Small intestine (tissue), 7 donors: ENCODE measurements at regions not wholly inside any gene's neighbourhood (a gene's known extent, or its start where the extent isn't known, plus 50 kb on each side); places are given as distances from the start of the nearest gene placed in this dataset.

Experiments
- DNase-seq, 2 donors: peaks; one replicate each; pipeline versions ENCODE4 v3.0.0 to v3.0.0-alpha.2; 2013
- FAIRE-seq: peaks from 2 replicates; lab custom pipeline; 2012; peaks lifted over from hg19 to GRCh38; lab: Jason Lieb, UNC
- H3K27ac ChIP-seq, 3 donors: one replicate each; pipeline ENCODE4 v1.5.1; 2013; ENCODE audit warnings: low read length in 2 of 3, mild to moderate bottlenecking in 2 of 3, control low read depth in 1 of 3, inconsistent platforms in 1 of 3, low read depth in 1 of 3, moderate library complexity in 1 of 3
- H3K27me3 ChIP-seq, 3 donors: one replicate each; pipeline ENCODE4 v1.6.1; 2013; ENCODE audit warnings: low read length in 3 of 3, inconsistent platforms in 1 of 3; ENCODE audit not compliant: control insufficient read depth in 3 of 3, insufficient read depth in 3 of 3
- H3K36me3 ChIP-seq, 3 donors: one replicate each; pipeline ENCODE4 v1.6.1; 2013; ENCODE audit warnings: low read length in 3 of 3, inconsistent platforms in 1 of 3, low read depth in 1 of 3, mild to moderate bottlenecking in 1 of 3, moderate library complexity in 1 of 3; ENCODE audit not compliant: control insufficient read depth in 3 of 3, insufficient read depth in 2 of 3
- H3K4me1 ChIP-seq, 3 donors: one replicate each; pipeline ENCODE4 v1.6.1; 2013; ENCODE audit warnings: low read length in 2 of 3, inconsistent platforms in 1 of 3, low read depth in 1 of 3, mild to moderate bottlenecking in 1 of 3, moderate library complexity in 1 of 3; ENCODE audit not compliant: control insufficient read depth in 3 of 3, insufficient read depth in 2 of 3
- H3K4me3 ChIP-seq, 3 donors: one replicate each; pipeline ENCODE4 v1.5.1; 2013; ENCODE audit warnings: low read length in 3 of 3, control low read depth in 1 of 3, inconsistent platforms in 1 of 3, low read depth in 1 of 3, mild to moderate bottlenecking in 1 of 3, moderate library complexity in 1 of 3
- H3K9me3 ChIP-seq, 2 donors: one replicate each; pipeline ENCODE4 v1.6.1; 2013; ENCODE audit warnings: low read depth in 1 of 2, low read length in 1 of 2; ENCODE audit not compliant: control insufficient read depth in 2 of 2, insufficient read depth in 1 of 2
- WGBS, 3 donors: extraction: QIAGEN DNeasy Blood & Tissue Kit; methylation state at CpG; one replicate each; pipeline ENCODE4 v1.1.7; 2013; 5-methylcytosine and 5-hydroxymethylcytosine counted together
- donor health status: healthy with polysubstance abuse.
- donor health status: control.
- donor health status: control.
- donor health status: Bipolar disorder and iron deficiency.
- donor health status: healthy.

GRCh38 chr2:21920721-21921120 is 797.0 kb downstream of the TDRD15 start:
- H3K27me3 ChIP-seq, result no peaks in the 10 kb centered on the region
- no peaks in the 10 kb centered on the region for H3K36me3 ChIP-seq
- DNase-seq, result no peak
- no peak for FAIRE-seq
- H3K4me1 ChIP-seq, result no peaks in the 10 kb centered on the region
- H3K27ac ChIP-seq, result no peak overlapping the region
- 64 to 74% (median 66%) methylated on average over 4 of the region's 4 CpGs for WGBS, 3 donors
- no peaks in the 10 kb centered on the region for H3K9me3 ChIP-seq
- no peak overlapping the region for H3K4me3 ChIP-seq

GRCh38 chr2:21924640-21925285 is 801.0 kb downstream of the TDRD15 start:
- no peak for DNase-seq
- FAIRE-seq, result no peak
- H3K4me3 ChIP-seq, result no peak overlapping the region
- no peaks in the 10 kb centered on the region for H3K27me3 ChIP-seq
- H3K36me3 ChIP-seq, result no peaks in the 10 kb centered on the region
- WGBS, 3 donors, result 64 to 71% (median 69%) methylated on average over 2 of the region's 2 CpGs
- H3K9me3 ChIP-seq, result no peaks in the 10 kb centered on the region
- H3K27ac ChIP-seq, result no peak overlapping the region
- no peaks in the 10 kb centered on the region for H3K4me1 ChIP-seq

GRCh38 chr2:21928292-21928691 is 804.5 kb downstream of the TDRD15 start:
- Histone ChIP-seq H3K36me3 (no peaks in the 10 kb centered on the region), H3K27ac (no peak overlapping the region), H3K4me3 (no peak overlapping the region), H3K9me3 (no peaks in the 10 kb centered on the region), H3K27me3 (no peaks in the 10 kb centered on the region), H3K4me1 (no peaks in the 10 kb centered on the region)
- DNase-seq (no peak), FAIRE-seq (no peak)
- WGBS, 3 donors, result 66 to 76% (median 70%) methylated on average over 2 of the region's 2 CpGs

GRCh38 chr2:21930226-21930625 is 806.5 kb downstream of the TDRD15 start:
- H3K27ac ChIP-seq, result no peak overlapping the region
- no peak overlapping the region for H3K4me3 ChIP-seq
- 70 to 95% (median 90%) methylated on average over 2 of the region's 2 CpGs for WGBS, 3 donors
- no peaks in the 10 kb centered on the region for H3K27me3 ChIP-seq
- no peak for FAIRE-seq
- H3K36me3 ChIP-seq, result no peaks in the 10 kb centered on the region
- no peak for DNase-seq
- no peaks in the 10 kb centered on the region for H3K4me1 ChIP-seq
- H3K9me3 ChIP-seq, result no peaks in the 10 kb centered on the region

GRCh38 chr2:21939967-21940366 is 816.2 kb downstream of the TDRD15 start:
- WGBS, 3 donors, result 78 to 88% (median 85%) methylated on average over 2 of the region's 2 CpGs
- H3K4me1 ChIP-seq, result no peaks in the 10 kb centered on the region

GRCh38 chr2:21944536-21944935 is 820.8 kb downstream of the TDRD15 start:
- no peaks in the 10 kb centered on the region for H3K36me3 ChIP-seq
- H3K27me3 ChIP-seq, result no peaks in the 10 kb centered on the region
- DNase-seq (no peak), FAIRE-seq (no peak)
- no peak overlapping the region for H3K27ac ChIP-seq
- H3K4me3 ChIP-seq, result no peak overlapping the region
- H3K4me1 ChIP-seq, result no peaks in the 10 kb centered on the region
- WGBS, 3 donors, result 69 to 83% (median 71%) methylated on average over 3 of the region's 3 CpGs
- H3K9me3 ChIP-seq, result no peaks in the 10 kb centered on the region

More at GRCh38 chr2:21939967-21940366, 816.2 kb downstream of the TDRD15 start:
- Histone ChIP-seq H3K4me3 (no peak overlapping the region), H3K27ac (no peak overlapping the region), H3K36me3 (no peaks in the 10 kb centered on the region), H3K27me3 (no peaks in the 10 kb centered on the region), H3K9me3 (peaks cover 0 to 1% of the 10 kb centered on the region in 2 donors)
- FAIRE-seq (no peak), DNase-seq (no peak)

GRCh38 chr2:21945658-21946057 is 821.9 kb downstream of the TDRD15 start:
- Histone ChIP-seq H3K9me3 (no peaks in the 10 kb centered on the region), H3K4me1 (no peaks in the 10 kb centered on the region), H3K27me3 (no peaks in the 10 kb centered on the region), H3K4me3 (no peak overlapping the region), H3K36me3 (no peaks in the 10 kb centered on the region), H3K27ac (no peak overlapping the region)
- WGBS, 3 donors, result 67 to 79% (median 79%) methylated on average over 3 of the region's 3 CpGs
- FAIRE-seq, result no peak
- no peak for DNase-seq

- Histone ChIP-seq H3K36me3 (no peaks in the 10 kb centered on the region), H3K27ac (no peak overlapping the region), H3K27me3 (no peaks in the 10 kb centered on the region), H3K4me3 (no peak overlapping the region), H3K9me3 (no peaks in the 10 kb centered on the region), H3K4me1 (no peaks in the 10 kb centered on the region)
- WGBS, 3 donors, result 69 to 76% (median 71%) methylated on average over 6 of the region's 6 CpGs
- FAIRE-seq (no peak), DNase-seq (no peak)
Measured at GRCh38 chr2:21947046-21947445, 823.3 kb downstream of the TDRD15 start.

- no peaks in the 10 kb centered on the region for H3K9me3 ChIP-seq
- H3K4me3 ChIP-seq, result no peak overlapping the region
- no peak for FAIRE-seq
- H3K36me3 ChIP-seq, result no peaks in the 10 kb centered on the region
- no peak overlapping the region for H3K27ac ChIP-seq
- no peaks in the 10 kb centered on the region for H3K4me1 ChIP-seq
- DNase-seq, result no peak
- no peaks in the 10 kb centered on the region for H3K27me3 ChIP-seq
- WGBS, 3 donors, result 70 to 78% (median 74%) methylated on average over 5 of the region's 5 CpGs
Measured at GRCh38 chr2:21966139-21966538, 842.4 kb downstream of the TDRD15 start.
